ENCODE measurements at regions not wholly inside any gene's neighbourhood (a gene's known extent, or its start where the extent isn't known, plus 50 kb on each side); places are given as distances from the start of the nearest gene placed in this dataset.
"Not testable (repeated sequence)": the region's sequence is repeated elsewhere in the genome, so short reads cannot be mapped to it uniquely, and the experiment has no call there.

- DNase-seq (ENCODE audit: extremely low read depth in 1 of 2, low read depth in 1 of 2) = no peak
Measured at GRCh38 chr5:42235241-42235640, 188.0 kb upstream of the GHR start.

- no peak for DNase-seq (ENCODE audit: extremely low read depth in 1 of 2, low read depth in 1 of 2)
Measured at GRCh38 chr5:42235837-42236236, 187.4 kb upstream of the GHR start.

GRCh38 chr5:42241636-42242035 lies 181.6 kb upstream of the GHR start:
- DNase-seq (ENCODE audit: extremely low read depth in 1 of 2, low read depth in 1 of 2) = no peak

- DNase-seq (ENCODE audit: extremely low read depth in 1 of 2, low read depth in 1 of 2) = no peak
Measured at GRCh38 chr5:42242210-42242609, 181.0 kb upstream of the GHR start.

GRCh38 chr5:42242881-42243485 lies 180.3 kb upstream of the GHR start:
- DNase-seq (ENCODE audit: extremely low read depth in 1 of 2, low read depth in 1 of 2) = no peak

- DNase-seq (ENCODE audit: extremely low read depth in 1 of 2, low read depth in 1 of 2) = no peak
Measured at GRCh38 chr5:42252306-42252705, 170.9 kb upstream of the GHR start.

- DNase-seq (ENCODE audit: extremely low read depth in 1 of 2, low read depth in 1 of 2) = not testable (repeated sequence)
Measured at GRCh38 chr5:42259914-42260313, 163.3 kb upstream of the GHR start.

- DNase-seq (ENCODE audit: extremely low read depth in 1 of 2, low read depth in 1 of 2) = no peak
Measured at GRCh38 chr5:42267091-42267490, 156.1 kb upstream of the GHR start.

- not testable (repeated sequence) for DNase-seq (ENCODE audit: extremely low read depth in 1 of 2, low read depth in 1 of 2)
Measured at GRCh38 chr5:42268170-42268569, 155.1 kb upstream of the GHR start.

GRCh38 chr5:42268630-42269029 lies 154.6 kb upstream of the GHR start:
- DNase-seq (ENCODE audit: extremely low read depth in 1 of 2, low read depth in 1 of 2) = no peak

- DNase-seq (ENCODE audit: extremely low read depth in 1 of 2, low read depth in 1 of 2) = no peak
Measured at GRCh38 chr5:42270771-42271170, 152.5 kb upstream of the GHR start.

- DNase-seq (ENCODE audit: extremely low read depth in 1 of 2, low read depth in 1 of 2) = no peak
Measured at GRCh38 chr5:42274913-42275312, 148.3 kb upstream of the GHR start.

- DNase-seq (ENCODE audit: extremely low read depth in 1 of 2, low read depth in 1 of 2) = no peak
Measured at GRCh38 chr5:42277293-42277692, 145.9 kb upstream of the GHR start.

- DNase-seq (ENCODE audit: extremely low read depth in 1 of 2, low read depth in 1 of 2) = no peak
Measured at GRCh38 chr5:42284584-42284983, 138.7 kb upstream of the GHR start.

GRCh38 chr5:42285230-42285629 lies 138.0 kb upstream of the GHR start:
- DNase-seq (ENCODE audit: extremely low read depth in 1 of 2, low read depth in 1 of 2) = no peak

GRCh38 chr5:42300496-42300895 lies 122.7 kb upstream of the GHR start:
- DNase-seq (ENCODE audit: extremely low read depth in 1 of 2, low read depth in 1 of 2) = no peak

- no peak for DNase-seq (ENCODE audit: extremely low read depth in 1 of 2, low read depth in 1 of 2)
Measured at GRCh38 chr5:42301349-42301748, 121.9 kb upstream of the GHR start.

- DNase-seq (ENCODE audit: extremely low read depth in 1 of 2, low read depth in 1 of 2) = no peak
Measured at GRCh38 chr5:42302186-42302585, 121.1 kb upstream of the GHR start.

GRCh38 chr5:42306287-42306686 lies 117.0 kb upstream of the GHR start:
- no peak for DNase-seq (ENCODE audit: extremely low read depth in 1 of 2, low read depth in 1 of 2)

GRCh38 chr5:42309865-42310264 lies 113.4 kb upstream of the GHR start:
- DNase-seq (ENCODE audit: extremely low read depth in 1 of 2, low read depth in 1 of 2) = no peak

- no peak for DNase-seq (ENCODE audit: extremely low read depth in 1 of 2, low read depth in 1 of 2)
Measured at GRCh38 chr5:42315214-42315613, 108.0 kb upstream of the GHR start.

- no peak for DNase-seq (ENCODE audit: extremely low read depth in 1 of 2, low read depth in 1 of 2)
Measured at GRCh38 chr5:42317575-42317974, 105.7 kb upstream of the GHR start.

- not testable (repeated sequence) for DNase-seq (ENCODE audit: extremely low read depth in 1 of 2, low read depth in 1 of 2)
Measured at GRCh38 chr5:42319546-42319945, 103.7 kb upstream of the GHR start.

All from activated CD8-positive, alpha-beta memory T cell treated with anti-CD3 and anti-CD28 coated beads for 1 hour (primary cell).